H1 (cell line): ENCODE measurements at regions not wholly inside any gene's neighbourhood (a gene's known extent, or its start where the extent isn't known, plus 50 kb on each side); places are given as distances from the start of the nearest gene placed in this dataset.

Experiments used
- CHD2 ChIP-seq: IDR thresholded peaks from 2 replicates; pipeline ENCODE4 v1.6.1; 2012; ENCODE audit warnings: low read length, improper control_type of control experiment
- EGR1 ChIP-seq: IDR thresholded peaks from 2 replicates; pipeline ENCODE4 v1.6.1; 2011; ENCODE audit warnings: low read depth, low read length, borderline replicate concordance
- EP300 ChIP-seq, 2 experiments: IDR thresholded peaks; 1 replicate in 1 of 2; 2 replicates in 1 of 2; pipeline ENCODE4 v1.6.1; 2011 to 2012; ENCODE audit warnings: low read depth in 2 of 2, low read length in 2 of 2, mild to moderate bottlenecking in 2 of 2, borderline replicate concordance in 1 of 2, inconsistent platforms in 1 of 2, moderate library complexity in 1 of 2
- EZH2 ChIP-seq: fragments of 200-600 bp; sonication (generic); IDR thresholded peaks from 2 replicates; pipeline ENCODE4 v1.7.1; 2012; ENCODE audit warnings: low read depth, mild to moderate bottlenecking, moderate library complexity, low read length, inconsistent platforms; ENCODE audit not compliant: severe bottlenecking
- FOSL1 ChIP-seq: IDR thresholded peaks from 2 replicates; pipeline ENCODE4 v1.6.1; 2011; ENCODE audit warnings: mild to moderate bottlenecking, low read depth, low read length, moderate library complexity; ENCODE audit not compliant: insufficient read depth
- HDAC6 ChIP-seq: IDR thresholded peaks from one replicate; pipeline ENCODE4 v1.7.1; 2012; ENCODE audit warnings: low read depth, mild to moderate bottlenecking, inconsistent platforms, low read length, moderate library complexity
- PHF8 ChIP-seq: fragments of 200-600 bp; sonication (generic); conservative IDR thresholded peaks from 2 replicates; pipeline ENCODE4 v1.7.1; 2012; ENCODE audit warnings: low read depth, mild to moderate bottlenecking, inconsistent platforms, low read length, moderate library complexity
- POLR2A ChIP-seq, 2 experiments: IDR thresholded peaks; 1 replicate in 1 of 2; 2 replicates in 1 of 2; pipeline ENCODE4 v1.6.1; 2011; ENCODE audit warnings: low read depth in 2 of 2, low read length in 2 of 2, mild to moderate bottlenecking in 2 of 2; ENCODE audit errors: control extremely low read depth in 1 of 2
- SIN3A ChIP-seq, 2 experiments: IDR thresholded peaks in 1 of 2; conservative IDR thresholded peaks in 1 of 2; 2 replicates each; pipeline ENCODE4 v1.6.1; 2011 to 2012; ENCODE audit warnings: low read length in 2 of 2, improper control_type of control experiment in 1 of 2, low read depth in 1 of 2, mild to moderate bottlenecking in 1 of 2
- SP1 ChIP-seq: IDR thresholded peaks from 2 replicates; pipeline ENCODE4 v1.6.1; 2011; ENCODE audit warnings: low read depth, low read length
- TEAD4 ChIP-seq: IDR thresholded peaks from 2 replicates; pipeline ENCODE4 v1.6.1; 2012; ENCODE audit warnings: low read depth, low read length, inconsistent platforms, mixed read lengths
- YY1 ChIP-seq: IDR thresholded peaks from 2 replicates; pipeline ENCODE4 v1.6.1; 2011; ENCODE audit warnings: low read depth, mild to moderate bottlenecking, low read length
- TF ChIP-seq, protein P1 (sequence below), 3 experiments: IDR thresholded peaks; 1 replicate in 2 of 3; 2 replicates in 1 of 3; pipeline versions ENCODE4 v1.5.1 to v1.6.1; 2011; ENCODE audit warnings: low read length in 3 of 3, mild to moderate bottlenecking in 3 of 3, inconsistent platforms in 2 of 3, low read depth in 1 of 3, moderate library complexity in 1 of 3; ENCODE audit not compliant: insufficient read depth in 1 of 3; ENCODE audit errors: control extremely low read depth in 1 of 3
- TF ChIP-seq, protein P2 (sequence below): IDR thresholded peaks from 2 replicates; pipeline ENCODE4 v1.6.1; 2012; ENCODE audit warnings: inconsistent platforms

DNA sequence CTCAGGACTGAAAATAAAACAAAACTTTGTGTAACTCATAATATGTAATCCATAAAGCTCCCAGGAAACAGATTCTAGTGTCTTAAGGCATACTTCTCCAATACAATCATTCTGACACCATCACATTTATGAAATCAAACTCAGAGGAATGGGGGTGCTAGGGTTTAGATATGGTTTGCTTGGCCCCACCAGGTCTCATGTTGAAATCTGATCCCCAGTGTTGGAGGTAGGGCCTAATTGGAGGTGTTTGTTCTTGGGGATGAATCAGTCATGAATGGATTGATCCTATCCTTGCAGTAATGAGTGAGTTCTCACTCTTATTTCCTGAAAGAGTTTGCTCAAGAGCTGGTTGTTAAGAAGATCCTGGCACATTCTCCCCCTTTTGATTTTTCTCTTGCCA lies 380.9 kb downstream of the ETS1 start:
- TF ChIP-seq, protein P1, sequence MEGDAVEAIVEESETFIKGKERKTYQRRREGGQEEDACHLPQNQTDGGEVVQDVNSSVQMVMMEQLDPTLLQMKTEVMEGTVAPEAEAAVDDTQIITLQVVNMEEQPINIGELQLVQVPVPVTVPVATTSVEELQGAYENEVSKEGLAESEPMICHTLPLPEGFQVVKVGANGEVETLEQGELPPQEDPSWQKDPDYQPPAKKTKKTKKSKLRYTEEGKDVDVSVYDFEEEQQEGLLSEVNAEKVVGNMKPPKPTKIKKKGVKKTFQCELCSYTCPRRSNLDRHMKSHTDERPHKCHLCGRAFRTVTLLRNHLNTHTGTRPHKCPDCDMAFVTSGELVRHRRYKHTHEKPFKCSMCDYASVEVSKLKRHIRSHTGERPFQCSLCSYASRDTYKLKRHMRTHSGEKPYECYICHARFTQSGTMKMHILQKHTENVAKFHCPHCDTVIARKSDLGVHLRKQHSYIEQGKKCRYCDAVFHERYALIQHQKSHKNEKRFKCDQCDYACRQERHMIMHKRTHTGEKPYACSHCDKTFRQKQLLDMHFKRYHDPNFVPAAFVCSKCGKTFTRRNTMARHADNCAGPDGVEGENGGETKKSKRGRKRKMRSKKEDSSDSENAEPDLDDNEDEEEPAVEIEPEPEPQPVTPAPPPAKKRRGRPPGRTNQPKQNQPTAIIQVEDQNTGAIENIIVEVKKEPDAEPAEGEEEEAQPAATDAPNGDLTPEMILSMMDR (IDR thresholded peaks at IDR 0.05; ENCODE audit: control extremely low read depth in 1 of 3, insufficient read depth in 1 of 3, low read depth in 1 of 3, low read length in 3 of 3) = no peak
- TF ChIP-seq EP300 (IDR thresholded peaks at IDR 0.05; ENCODE audit: borderline replicate concordance in 1 of 2, low read depth in 2 of 2, low read length in 2 of 2) = no peak
- no peak for TF ChIP-seq CHD2
- TF ChIP-seq SP1 = no peak
- no peak for TF ChIP-seq FOSL1
- no peak for TF ChIP-seq TEAD4
- TF ChIP-seq EZH2 = no peak
- TF ChIP-seq, protein P2, sequence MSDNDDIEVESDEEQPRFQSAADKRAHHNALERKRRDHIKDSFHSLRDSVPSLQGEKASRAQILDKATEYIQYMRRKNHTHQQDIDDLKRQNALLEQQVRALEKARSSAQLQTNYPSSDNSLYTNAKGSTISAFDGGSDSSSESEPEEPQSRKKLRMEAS = no peak
- no peak for TF ChIP-seq YY1
- TF ChIP-seq EGR1 = no peak
- TF ChIP-seq HDAC6 = no peak
- TF ChIP-seq POLR2A (IDR thresholded peaks at IDR 0.05; ENCODE audit: control extremely low read depth in 1 of 2, low read depth in 2 of 2, low read length in 2 of 2) = no peak
- no peak for TF ChIP-seq SIN3A (conservative IDR thresholded peaks at IDR 0.05 in 1 of 2, IDR thresholded peaks at IDR 0.05 in 1 of 2; ENCODE audit: low read depth in 1 of 2, low read length in 2 of 2)
- no peak for TF ChIP-seq PHF8
